BLaER1 treated with 17β-estradiol and CSF1 and Interleukin-3, amounts not matched to agents 10 nM and 100 nM (cell line): ENCODE measurements at regions not wholly inside any gene's neighbourhood (a gene's known extent, or its start where the extent isn't known, plus 50 kb on each side); places are given as distances from the start of the nearest gene placed in this dataset.
A peak's percentile ranks its signal among the peaks of the same experiment; 100 is the strongest.

Experiments
- H3K27ac ChIP-seq, 11 experiments: shearing (Covaris generic); formaldehyde crosslinking; 2 replicates each; pipeline ENCODE4 v1.8.1; 2022
- H3K27me3 ChIP-seq, 11 experiments: shearing (Covaris generic); formaldehyde crosslinking; 2 replicates each; pipeline ENCODE4 v1.8.1; 2022
- H3K36me3 ChIP-seq, 11 experiments: shearing (Covaris generic); formaldehyde crosslinking; 2 replicates each; pipeline ENCODE4 v1.8.1; 2022
- H3K4me1 ChIP-seq, 10 experiments: shearing (Covaris generic); formaldehyde crosslinking; 2 replicates each; pipeline ENCODE4 v1.8.1; 2022
- H3K4me2 ChIP-seq, 11 experiments: shearing (Covaris generic); formaldehyde crosslinking; 2 replicates each; pipeline ENCODE4 v1.8.1; 2022
- H3K4me3 ChIP-seq, 10 experiments: shearing (Covaris generic); formaldehyde crosslinking; 2 replicates each; pipeline ENCODE4 v1.8.1; 2022
- H3K9ac ChIP-seq, 11 experiments: shearing (Covaris generic); formaldehyde crosslinking; 2 replicates each; pipeline ENCODE4 v1.8.1; 2022
- H3K9me3 ChIP-seq, 11 experiments: shearing (Covaris generic); formaldehyde crosslinking; replicated peaks in 1 of 11; 2 replicates each; pipeline ENCODE4 v1.8.1; 2022
- H4K20me1 ChIP-seq, 11 experiments: shearing (Covaris generic); formaldehyde crosslinking; 2 replicates each; pipeline ENCODE4 v1.8.1; 2022
- Cebpa-rat ChIP-seq, 11 experiments: shearing (Covaris generic); IDR thresholded peaks; 2 replicates each; pipeline ENCODE4 v1.8.1; 2022

- Histone ChIP-seq H3K27me3 (no peaks in the 10 kb centered on the region), H4K20me1 (no peaks in the 10 kb centered on the region), H3K9ac (no peak overlapping the region), H3K27ac (no peak overlapping the region), H3K4me1 (peaks cover 14 to 55% (median 46%) of the 10 kb centered on the region in 10 experiments; a peak in 19 of 20 replicates), H3K9me3 (no peaks in the 10 kb centered on the region), H3K4me3 (no peak overlapping the region), H3K36me3 (no peaks in the 10 kb centered on the region), H3K4me2 (peak overlapping the region in 6 of 11 experiments; percentile 71 to 85 (median 83); a peak in 8 of 22 replicates)
- no peak for TF ChIP-seq Cebpa-rat (IDR thresholded peaks at IDR 0.05)
These were observed 440.0 kb downstream of the TSHZ3 start for GRCh38 chr19:30909216-30909615.

- Histone ChIP-seq H3K27me3 (no peaks in the 10 kb centered on the region), H3K4me2 (no peak overlapping the region), H4K20me1 (no peaks in the 10 kb centered on the region), H3K27ac (no peak overlapping the region), H3K4me3 (no peak overlapping the region), H3K9me3 (no peaks in the 10 kb centered on the region), H3K36me3 (no peaks in the 10 kb centered on the region), H3K9ac (no peak overlapping the region), H3K4me1 (peaks cover 8 to 46% (median 37%) of the 10 kb centered on the region in 10 experiments; a peak in 19 of 20 replicates)
- no peak for TF ChIP-seq Cebpa-rat (IDR thresholded peaks at IDR 0.05)
These were observed 440.9 kb downstream of the TSHZ3 start for GRCh38 chr19:30908262-30908771.

DNA sequence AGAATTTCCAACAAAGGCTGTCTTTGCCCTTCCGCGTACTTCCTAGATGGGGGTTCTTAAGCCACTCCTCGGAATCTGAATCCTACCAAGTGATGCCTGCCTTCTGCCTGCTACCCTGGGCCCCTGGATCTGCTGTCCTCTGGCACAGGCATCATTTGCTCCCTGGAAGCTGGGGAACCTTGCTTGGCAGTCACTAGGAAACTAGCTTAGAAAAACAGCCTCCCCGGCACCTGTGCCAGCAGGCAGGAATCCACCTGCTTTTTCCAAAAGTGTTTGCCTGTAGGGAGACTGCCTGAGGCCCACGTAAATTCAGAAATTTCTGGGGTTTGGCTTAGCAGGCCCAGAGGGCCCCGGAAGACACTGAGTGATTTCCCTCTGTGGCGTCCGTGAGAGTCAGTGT is 442.4 kb downstream of the TSHZ3 start:
- no peaks in the 10 kb centered on the region for H3K36me3 ChIP-seq

DNA sequence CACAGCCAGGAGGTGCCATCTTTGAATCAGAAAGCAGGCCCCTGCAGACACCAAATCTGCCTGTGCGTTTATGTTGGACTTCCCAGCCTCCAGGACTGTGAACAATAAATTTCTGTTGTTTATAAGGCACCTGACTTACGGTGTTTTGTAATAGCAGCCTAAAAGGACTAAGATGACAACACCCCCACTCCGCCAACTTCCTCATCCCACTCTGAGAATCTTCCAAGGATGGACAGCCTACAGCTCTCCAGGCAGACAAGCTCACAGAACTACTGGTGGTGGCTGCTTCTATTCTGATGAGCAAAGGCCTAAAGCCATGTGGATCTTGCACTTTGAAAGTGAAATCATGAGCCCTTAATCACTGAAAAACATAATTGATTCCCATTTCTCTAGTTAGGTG is 449.2 kb downstream of the TSHZ3 start:
- Histone ChIP-seq H3K36me3 (no peaks in the 10 kb centered on the region), H3K9me3 (0 out of 22 replicates have a peak, but pooled peaks cover 0 to 8% (median 0%) of the 10 kb centered on the region in 11 experiments), H3K27ac (no peak overlapping the region), H3K27me3 (no peaks in the 10 kb centered on the region), H4K20me1 (no peaks in the 10 kb centered on the region), H3K4me2 (no peak overlapping the region), H3K4me3 (no peak overlapping the region), H3K4me1 (peaks cover 0 to 26% (median 14%) of the 10 kb centered on the region in 10 experiments; a peak in 12 of 20 replicates), H3K9ac (no peak overlapping the region)
- no peak for TF ChIP-seq Cebpa-rat (IDR thresholded peaks at IDR 0.05)

More for the DNA sequence above, 442.4 kb downstream of the TSHZ3 start:
- Histone ChIP-seq H4K20me1 (no peaks in the 10 kb centered on the region), H3K4me2 (no peak overlapping the region), H3K9me3 (0 out of 22 replicates have a peak, but pooled peaks cover 0 to 8% (median 0%) of the 10 kb centered on the region in 11 experiments), H3K27ac (no peak overlapping the region), H3K9ac (no peak overlapping the region), H3K4me3 (no peak overlapping the region), H3K4me1 (peaks cover 5 to 31% (median 23%) of the 10 kb centered on the region in 10 experiments; a peak in 19 of 20 replicates), H3K27me3 (no peaks in the 10 kb centered on the region)
- no peak for TF ChIP-seq Cebpa-rat (IDR thresholded peaks at IDR 0.05)

DNA sequence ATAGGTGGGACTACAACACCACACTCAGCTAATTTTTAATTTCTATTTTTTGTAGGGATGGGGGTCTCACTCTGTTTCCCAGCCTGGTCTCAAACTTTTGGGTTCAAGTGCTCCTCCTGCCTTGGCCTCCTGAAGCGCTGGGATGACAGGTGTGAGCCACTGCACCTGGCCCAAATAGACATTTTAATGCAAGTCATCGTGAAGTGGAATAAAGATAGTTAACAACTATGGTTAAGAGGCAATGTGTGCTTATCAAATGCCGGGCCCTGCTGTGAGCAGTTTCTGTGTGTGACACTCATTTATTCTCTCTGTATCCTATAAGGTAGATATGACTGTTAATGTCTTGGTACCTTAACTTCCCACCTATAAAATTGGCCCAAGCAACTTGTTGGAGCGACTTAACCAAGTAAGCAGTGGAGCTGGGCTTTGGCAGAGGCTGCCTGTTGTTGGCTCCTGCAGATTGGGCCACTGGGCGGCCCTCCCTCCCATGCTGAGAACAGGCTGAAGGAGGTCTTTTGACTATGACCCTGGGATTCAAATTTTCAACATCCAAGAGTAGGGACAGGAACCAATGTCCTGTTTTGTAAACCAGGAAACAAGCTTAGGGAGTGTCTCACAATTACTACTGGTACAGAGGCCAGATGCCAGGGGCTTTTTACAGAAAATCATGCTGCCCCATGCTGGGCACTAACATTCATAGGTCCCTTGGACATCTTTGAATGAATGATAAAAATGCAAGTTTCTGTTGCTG is 450.7 kb downstream of the TSHZ3 start:
- H3K4me3 ChIP-seq = no peak overlapping the region
- H4K20me1 ChIP-seq = no peaks in the 10 kb centered on the region
- H3K9me3 ChIP-seq = 0 out of 22 replicates have a peak, but pooled peaks cover 0 to 8% (median 0%) of the 10 kb centered on the region in 11 experiments
- peaks cover 0 to 29% (median 17%) of the 10 kb centered on the region in 10 experiments; a peak in 12 of 20 replicates for H3K4me1 ChIP-seq
- H3K4me2 ChIP-seq = no peak overlapping the region
- TF ChIP-seq Cebpa-rat (IDR thresholded peaks at IDR 0.05) = no peak
- no peak overlapping the region for H3K27ac ChIP-seq
- H3K36me3 ChIP-seq = no peaks in the 10 kb centered on the region
- H3K9ac ChIP-seq = no peak overlapping the region
- no peaks in the 10 kb centered on the region for H3K27me3 ChIP-seq

- H3K27me3 ChIP-seq = no peaks in the 10 kb centered on the region
- H3K4me3 ChIP-seq = no peak overlapping the region
- peaks cover 0 to 29% (median 17%) of the 10 kb centered on the region in 10 experiments; a peak in 12 of 20 replicates for H3K4me1 ChIP-seq
- TF ChIP-seq Cebpa-rat (IDR thresholded peaks at IDR 0.05) = no peak
- H3K9me3 ChIP-seq = 0 out of 22 replicates have a peak, but pooled peaks cover 0 to 5% (median 0%) of the 10 kb centered on the region in 11 experiments
- no peak overlapping the region for H3K9ac ChIP-seq
- no peak overlapping the region for H3K27ac ChIP-seq
- H3K4me2 ChIP-seq = peak overlapping the region in 3 of 11 experiments; percentile 47 to 64 (median 53); a peak in 3 of 22 replicates
- H4K20me1 ChIP-seq = no peaks in the 10 kb centered on the region
- H3K36me3 ChIP-seq = no peaks in the 10 kb centered on the region
These were observed 451.7 kb downstream of the TSHZ3 start for GRCh38 chr19:30897553-30897952.

DNA sequence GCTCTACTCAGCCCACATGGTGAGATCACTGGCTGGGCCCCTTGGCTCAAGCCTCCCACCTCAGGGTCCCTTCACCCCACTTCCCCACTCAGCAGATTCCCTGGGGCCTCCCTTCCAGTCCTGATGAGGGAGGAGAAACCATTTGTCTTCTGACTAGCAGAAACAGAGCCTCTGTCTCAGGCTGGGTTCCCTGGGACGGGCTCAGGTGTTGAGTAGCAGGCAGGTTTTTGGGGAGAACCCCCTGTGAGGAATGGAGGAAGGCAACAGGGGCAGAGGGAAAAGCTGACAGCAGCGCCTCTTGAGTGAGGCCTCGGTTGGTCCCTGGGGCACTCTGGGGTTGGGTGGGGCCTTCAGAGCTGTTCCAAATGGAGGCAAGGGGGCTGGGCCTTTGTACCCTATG is 452.2 kb downstream of the TSHZ3 start:
- Histone ChIP-seq H3K27me3 (no peaks in the 10 kb centered on the region), H3K9me3 (no peaks in the 10 kb centered on the region), H3K27ac (no peak overlapping the region), H3K9ac (no peak overlapping the region), H4K20me1 (no peaks in the 10 kb centered on the region), H3K4me3 (no peak overlapping the region), H3K4me1 (peaks cover 0 to 29% (median 17%) of the 10 kb centered on the region in 10 experiments; a peak in 12 of 20 replicates), H3K36me3 (no peaks in the 10 kb centered on the region), H3K4me2 (peak overlapping the region in 8 of 11 experiments; percentile 24 to 71 (median 56); a peak in 15 of 22 replicates)
- TF ChIP-seq Cebpa-rat (IDR thresholded peaks at IDR 0.05) = no peak

GRCh38 chr19:30896554-30896953 is 452.7 kb downstream of the TSHZ3 start:
- H3K4me2 ChIP-seq = peak overlapping the region in 8 of 11 experiments; percentile 24 to 71 (median 56); a peak in 15 of 22 replicates
- no peak overlapping the region for H3K4me3 ChIP-seq
- no peak for TF ChIP-seq Cebpa-rat (IDR thresholded peaks at IDR 0.05)
- no peak overlapping the region for H3K9ac ChIP-seq
- H3K36me3 ChIP-seq = no peaks in the 10 kb centered on the region
- peaks cover 0 to 29% (median 17%) of the 10 kb centered on the region in 10 experiments; a peak in 12 of 20 replicates for H3K4me1 ChIP-seq
- no peaks in the 10 kb centered on the region for H3K9me3 ChIP-seq
- H4K20me1 ChIP-seq = no peaks in the 10 kb centered on the region
- no peaks in the 10 kb centered on the region for H3K27me3 ChIP-seq
- no peak overlapping the region for H3K27ac ChIP-seq

GRCh38 chr19:30895946-30896345 is 453.3 kb downstream of the TSHZ3 start:
- Histone ChIP-seq H3K27ac (no peak overlapping the region), H3K9ac (no peak overlapping the region), H3K36me3 (no peaks in the 10 kb centered on the region), H3K9me3 (no peaks in the 10 kb centered on the region), H3K4me2 (peak overlapping the region in 6 of 11 experiments; percentile 47 to 71 (median 62); a peak in 7 of 22 replicates), H3K4me3 (no peak overlapping the region), H3K27me3 (no peaks in the 10 kb centered on the region), H4K20me1 (no peaks in the 10 kb centered on the region), H3K4me1 (peaks cover 0 to 29% (median 17%) of the 10 kb centered on the region in 10 experiments; a peak in 12 of 20 replicates)
- TF ChIP-seq Cebpa-rat (IDR thresholded peaks at IDR 0.05) = no peak
